Nephron progenitor cell (in vitro differentiated cells): ENCODE measurements at regions not wholly inside any gene's neighbourhood (a gene's known extent, or its start where the extent isn't known, plus 50 kb on each side); places are given as distances from the start of the nearest gene placed in this dataset.

ENCODE experiments used
- DNase-seq: peaks from one replicate; pipeline ENCODE4 v3.0.0; 2021
- H3K27ac Mint-ChIP-seq: 2 replicates; pipeline ENCODE4 v1.8.0; 2021; ENCODE audit warnings: mild to moderate bottlenecking, moderate library complexity, mixed read lengths
- H3K27me3 Mint-ChIP-seq: 2 replicates; pipeline ENCODE4 v1.8.0; 2021; ENCODE audit warnings: mild to moderate bottlenecking, low read depth, mixed read lengths; ENCODE audit not compliant: poor library complexity
- H3K36me3 Mint-ChIP-seq: 2 replicates; pipeline ENCODE4 v1.8.0; 2021; ENCODE audit warnings: low read depth, mixed read lengths
- H3K4me1 Mint-ChIP-seq: 2 replicates; pipeline ENCODE4 v1.8.0; 2021; ENCODE audit warnings: mixed read lengths
- H3K4me3 Mint-ChIP-seq: 2 replicates; pipeline ENCODE4 v1.8.0; 2021; ENCODE audit warnings: mild to moderate bottlenecking, moderate library complexity, mixed read lengths
- H3K9me3 Mint-ChIP-seq: 2 replicates; pipeline ENCODE4 v1.8.0; 2021; ENCODE audit warnings: mild to moderate bottlenecking, moderate library complexity, mixed read lengths
- CTCF ChIP-seq: fragments of 200-600 bp; sonication (generic); IDR thresholded peaks from 2 replicates; pipeline ENCODE4 v1.5.0; 2021; ENCODE audit warnings: antibody characterized with exemption

GRCh38 chr18:67411116-67411515 is 105.4 kb downstream of the DSEL start:
- Mint-ChIP-seq H3K9me3 (no peaks in the 10 kb centered on the region), H3K4me3 (no peak overlapping the region), H3K27me3 (no peaks in the 10 kb centered on the region), H3K4me1 (no peaks in the 10 kb centered on the region), H3K36me3 (no peaks in the 10 kb centered on the region), H3K27ac (no peak overlapping the region)
- no peak for DNase-seq
- no peak for TF ChIP-seq CTCF

- no peaks in the 10 kb centered on the region for H3K9me3 Mint-ChIP-seq
- H3K27ac Mint-ChIP-seq = no peak overlapping the region
- H3K27me3 Mint-ChIP-seq = no peaks in the 10 kb centered on the region
- no peak for DNase-seq
- no peak for TF ChIP-seq CTCF
- H3K4me3 Mint-ChIP-seq = no peak overlapping the region
- no peaks in the 10 kb centered on the region for H3K36me3 Mint-ChIP-seq
- no peaks in the 10 kb centered on the region for H3K4me1 Mint-ChIP-seq
Observed at GRCh38 chr18:67410075-67411070, 106.1 kb downstream of the DSEL start.

GRCh38 chr18:67408240-67408639 is 108.3 kb downstream of the DSEL start:
- TF ChIP-seq CTCF = no peak
- no peak overlapping the region for H3K4me3 Mint-ChIP-seq
- no peaks in the 10 kb centered on the region for H3K36me3 Mint-ChIP-seq
- no peak for DNase-seq
- no peaks in the 10 kb centered on the region for H3K9me3 Mint-ChIP-seq
- H3K4me1 Mint-ChIP-seq = no peaks in the 10 kb centered on the region
- no peaks in the 10 kb centered on the region for H3K27me3 Mint-ChIP-seq
- H3K27ac Mint-ChIP-seq = no peak overlapping the region

- no peak for DNase-seq
- no peaks in the 10 kb centered on the region for H3K9me3 Mint-ChIP-seq
- H3K4me1 Mint-ChIP-seq = no peaks in the 10 kb centered on the region
- H3K36me3 Mint-ChIP-seq = no peaks in the 10 kb centered on the region
- H3K27ac Mint-ChIP-seq = no peak overlapping the region
- no peaks in the 10 kb centered on the region for H3K27me3 Mint-ChIP-seq
- no peak overlapping the region for H3K4me3 Mint-ChIP-seq
- no peak for TF ChIP-seq CTCF
Observed at GRCh38 chr18:67406714-67407113, 109.8 kb downstream of the DSEL start.

- TF ChIP-seq CTCF = no peak
- no peaks in the 10 kb centered on the region for H3K36me3 Mint-ChIP-seq
Observed at GRCh38 chr18:67402543-67402942, 114.0 kb downstream of the DSEL start.

More at GRCh38 chr18:67402543-67402942, 114.0 kb downstream of the DSEL start:
- Mint-ChIP-seq H3K4me3 (no peak overlapping the region), H3K27me3 (no peaks in the 10 kb centered on the region), H3K9me3 (no peaks in the 10 kb centered on the region), H3K4me1 (no peaks in the 10 kb centered on the region), H3K27ac (no peak overlapping the region)
- DNase-seq = no peak
